Stimulated activated CD8-positive, alpha-beta memory T cell treated with anti-CD3 and anti-CD28 coated beads, Interleukin-4, amount 100 ng/mL, for 1 hour (primary cell): ENCODE measurements at regions not wholly inside any gene's neighbourhood (a gene's known extent, or its start where the extent isn't known, plus 50 kb on each side); places are given as distances from the start of the nearest gene placed in this dataset.

ENCODE experiments used
- DNase-seq, 2 donors: peaks; one replicate each; pipeline ENCODE4 v3.0.0-alpha.2; 2020; ENCODE audit warnings: low read depth in 2 of 2, low spot score in 1 of 2

- peak; percentile 11 to 14 for DNase-seq
Measured at GRCh38 chr14:75333606-75334548, 55.2 kb downstream of the FOS start.

GRCh38 chr14:75334549-75335051 is 56.0 kb downstream of the FOS start:
- DNase-seq = no peak

- DNase-seq = no peak
Measured at GRCh38 chr14:75335571-75335970, 56.9 kb downstream of the FOS start.

GRCh38 chr14:75338398-75338797 is 59.8 kb downstream of the FOS start:
- no peak for DNase-seq

- no peak for DNase-seq
Measured at GRCh38 chr14:75339059-75339458, 60.4 kb downstream of the FOS start.

GRCh38 chr14:75340921-75341320 is 62.3 kb downstream of the FOS start:
- no peak for DNase-seq

GRCh38 chr14:75341620-75342019 is 63.0 kb downstream of the FOS start:
- DNase-seq = no peak

GRCh38 chr14:75342762-75343599 is 64.4 kb downstream of the FOS start:
- no peak for DNase-seq

GRCh38 chr14:75343911-75344310 is 65.3 kb downstream of the FOS start:
- DNase-seq = no peak

- no peak for DNase-seq
Measured at GRCh38 chr14:75344411-75344810, 65.8 kb downstream of the FOS start.

- no peak for DNase-seq
Measured at GRCh38 chr14:75350505-75351060, 72.0 kb downstream of the FOS start.

GRCh38 chr14:75359098-75359497 is 68.7 kb upstream of the JDP2 start:
- DNase-seq = no peak

GRCh38 chr14:75361041-75361440 is 66.8 kb upstream of the JDP2 start:
- no peak for DNase-seq

GRCh38 chr14:75361751-75362433 is 65.9 kb upstream of the JDP2 start:
- no peak for DNase-seq

GRCh38 chr14:75363130-75363529 is 64.7 kb upstream of the JDP2 start:
- DNase-seq = no peak

- DNase-seq = no peak
Measured at GRCh38 chr14:75363570-75364227, 64.1 kb upstream of the JDP2 start.

GRCh38 chr14:75365116-75365515 is 62.7 kb upstream of the JDP2 start:
- DNase-seq = no peak

- no peak for DNase-seq
Measured at GRCh38 chr14:75366963-75367362, 60.9 kb upstream of the JDP2 start.

- no peak for DNase-seq
Measured at GRCh38 chr14:75368333-75368732, 59.5 kb upstream of the JDP2 start.

GRCh38 chr14:75369506-75369905 is 58.3 kb upstream of the JDP2 start:
- DNase-seq = no peak
